Sciatic nerve (tissue), 2 donors: ENCODE measurements at regions not wholly inside any gene's neighbourhood (a gene's known extent, or its start where the extent isn't known, plus 50 kb on each side); places are given as distances from the start of the nearest gene placed in this dataset.

Experiments used
- ATAC-seq: fragments of 200-7000 bp; cut with Tn5 transposase; one replicate; pipeline ENCODE4 v1.9.1; 2020; ENCODE audit warnings: mild to moderate bottlenecking, moderate library complexity
- DNase-seq: peaks from one replicate; pipeline ENCODE4 v3.0.0-alpha.2; 2020; ENCODE audit warnings: low spot score
- intact Hi-C: fragments of 100-400 bp; cut with DNase I; formaldehyde crosslinking; loops from one replicate; pipeline ENCODE4 v1.14.2; 2022
- donor health status: DM: no; HTN: no; CAD: no.
- donor health status: DM: no; HTN: no; CAD: no.

- DNase-seq: no peak
- intact Hi-C loops: no loop called here
- no peak for ATAC-seq
Measured at GRCh38 chr10:31139497-31139896, 107.8 kb upstream of the ZNF438 start.

GRCh38 chr10:31140716-31141115 is 109.1 kb upstream of the ZNF438 start:
- DNase-seq (no peak), ATAC-seq (no peak)
- intact Hi-C loops: no loop called here

GRCh38 chr10:31142026-31142425 is 110.4 kb upstream of the ZNF438 start:
- ATAC-seq (no peak), DNase-seq (no peak)
- intact Hi-C loops: no loop called here

- intact Hi-C loops: no loop called here
- no peak for ATAC-seq
- no peak for DNase-seq
Measured at GRCh38 chr10:31143331-31143935, 111.8 kb upstream of the ZNF438 start.

- intact Hi-C loops: no loop called here
- DNase-seq (no peak), ATAC-seq (no peak)
Measured at GRCh38 chr10:31145986-31146385, 114.3 kb upstream of the ZNF438 start.

GRCh38 chr10:31146491-31147209 is 115.0 kb upstream of the ZNF438 start:
- ATAC-seq (peak; percentile 81), DNase-seq (peak; percentile 73)
- intact Hi-C loops: no loop called here

- peak; percentile 58 for ATAC-seq
- intact Hi-C loops: no loop called here
- DNase-seq: no peak
Measured at GRCh38 chr10:31147210-31147608, 115.5 kb upstream of the ZNF438 start.

GRCh38 chr10:31148951-31149350 is 117.3 kb upstream of the ZNF438 start:
- DNase-seq (no peak), ATAC-seq (no peak)
- intact Hi-C loops: no loop called here

- ATAC-seq (no peak), DNase-seq (no peak)
- intact Hi-C loops: no loop called here
Measured at GRCh38 chr10:31149835-31150512, 118.3 kb upstream of the ZNF438 start.

GRCh38 chr10:31151301-31151700 is 119.6 kb upstream of the ZNF438 start:
- no peak for DNase-seq
- intact Hi-C loops: no loop called here
- no peak for ATAC-seq

- ATAC-seq: peak; percentile 55
- DNase-seq: no peak
- intact Hi-C loops: no loop called here
Measured at GRCh38 chr10:31152421-31153135, 120.9 kb upstream of the ZNF438 start.

GRCh38 chr10:31153161-31153560 is 121.5 kb upstream of the ZNF438 start:
- DNase-seq (no peak), ATAC-seq (no peak)
- intact Hi-C loops: no loop called here

- ATAC-seq (no peak), DNase-seq (no peak)
- intact Hi-C loops: no loop called here
Measured at GRCh38 chr10:31153692-31154091, 122.0 kb upstream of the ZNF438 start.

GRCh38 chr10:31154996-31155395 is 123.3 kb upstream of the ZNF438 start:
- DNase-seq (no peak), ATAC-seq (no peak)
- intact Hi-C loops: no loop called here

- peak; percentile 81 for DNase-seq
- ATAC-seq: peak; percentile 93
- intact Hi-C loops: no loop called here
Measured at GRCh38 chr10:31157123-31158010, 125.7 kb upstream of the ZNF438 start.

GRCh38 chr10:31158011-31158658 is 126.5 kb upstream of the ZNF438 start:
- ATAC-seq: peak; percentile 62
- intact Hi-C loops: no loop called here
- no peak for DNase-seq

GRCh38 chr10:31166606-31167005 is 134.9 kb upstream of the ZNF438 start:
- ATAC-seq (no peak), DNase-seq (no peak)
- intact Hi-C loops: no loop called here

- intact Hi-C loops: no loop called here
- DNase-seq: no peak
- ATAC-seq: no peak
Measured at GRCh38 chr10:31170636-31171035, 139.0 kb upstream of the ZNF438 start.
